ENCODE measurements at regions not wholly inside any gene's neighbourhood (a gene's known extent, or its start where the extent isn't known, plus 50 kb on each side); places are given as distances from the start of the nearest gene placed in this dataset.
"Not testable (repeated sequence)": the region's sequence is repeated elsewhere in the genome, so short reads cannot be mapped to it uniquely, and the experiment has no call there.

- 81% methylated on average over 1 of the region's 1 CpG for WGBS
- intact Hi-C loops (cut with DNase I): no loop called here
- no peaks in the 10 kb centered on the region for H3K27me3 ChIP-seq (replicated peaks; ENCODE audit: insufficient read depth)
- H3K4me3 ChIP-seq: no peak overlapping the region
- no peak for DNase-seq (ENCODE audit: low spot score)
- no peaks in the 10 kb centered on the region for H3K36me3 ChIP-seq
- no peaks in the 10 kb centered on the region for H3K4me1 ChIP-seq (replicated peaks)
- no peak for TF ChIP-seq CTCF (IDR thresholded peaks at IDR 0.05)
- no peak for TF ChIP-seq POLR2A (IDR thresholded peaks at IDR 0.05)
- TF ChIP-seq POLR2AphosphoS5 (IDR thresholded peaks at IDR 0.05): no peak
- no peak overlapping the region for H3K27ac ChIP-seq
- no peaks in the 10 kb centered on the region for H3K9me3 ChIP-seq
Measured at GRCh38 chr2:240239325-240239724, 98.9 kb upstream of the OTOS start.

DNA sequence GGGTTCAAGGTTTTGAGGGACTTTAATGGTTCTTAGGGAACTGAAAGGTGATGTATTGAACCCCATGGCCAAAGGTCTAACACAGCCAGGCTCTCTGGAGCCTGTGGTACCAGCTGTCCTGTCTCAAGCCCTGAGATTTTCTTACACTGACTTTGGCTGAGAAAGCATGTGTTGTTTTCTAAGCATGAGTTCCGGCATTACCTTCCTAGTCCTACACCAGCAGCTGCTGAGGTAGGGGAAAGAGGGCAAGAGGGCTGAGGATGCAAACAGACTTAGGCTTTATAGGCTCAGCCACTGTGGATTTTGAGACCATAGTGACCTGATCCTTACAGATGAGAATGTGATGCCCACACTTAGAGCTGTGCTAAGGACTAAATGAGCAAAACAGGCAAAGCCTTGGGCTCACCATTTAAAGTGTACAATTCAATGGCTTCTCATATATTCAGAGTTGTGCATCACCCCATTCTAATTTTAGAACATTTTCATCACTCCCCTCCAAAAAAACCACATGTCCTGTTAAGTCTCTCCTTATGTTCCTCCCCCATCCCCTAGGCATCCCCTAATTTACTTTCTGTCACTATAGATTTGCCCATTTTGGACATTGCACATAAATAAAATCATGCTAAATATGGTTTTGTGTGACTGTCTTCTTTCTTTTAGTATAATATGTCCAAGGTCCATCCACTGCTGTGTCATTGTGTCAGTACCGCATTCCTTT, 99.7 kb upstream of the OTOS start:
- TF ChIP-seq POLR2AphosphoS5 (IDR thresholded peaks at IDR 0.05): no peak
- TF ChIP-seq POLR2A (IDR thresholded peaks at IDR 0.05): no peak
- no peak for TF ChIP-seq CTCF (IDR thresholded peaks at IDR 0.05)
- DNase-seq (ENCODE audit: low spot score): no peak
- intact Hi-C loops (cut with DNase I): no loop called here
- 97% methylated on average over 2 of the region's 2 CpGs for WGBS
- Histone ChIP-seq H3K27me3 (replicated peaks; ENCODE audit: insufficient read depth) (no peaks in the 10 kb centered on the region), H3K4me3 (no peak overlapping the region), H3K36me3 (no peaks in the 10 kb centered on the region), H3K4me1 (replicated peaks) (no peaks in the 10 kb centered on the region), H3K27ac (no peak overlapping the region), H3K9me3 (no peaks in the 10 kb centered on the region)

- H3K27ac ChIP-seq: no peak overlapping the region
- H3K9me3 ChIP-seq: no peaks in the 10 kb centered on the region
- H3K36me3 ChIP-seq: no peaks in the 10 kb centered on the region
- no peak for TF ChIP-seq CTCF (IDR thresholded peaks at IDR 0.05)
- TF ChIP-seq POLR2A (IDR thresholded peaks at IDR 0.05): no peak
- TF ChIP-seq POLR2AphosphoS5 (IDR thresholded peaks at IDR 0.05): no peak
- no peak for DNase-seq (ENCODE audit: low spot score)
- H3K4me1 ChIP-seq (replicated peaks): no peaks in the 10 kb centered on the region
- intact Hi-C loops (cut with DNase I): no loop called here
- 71% methylated on average over 1 of the region's 1 CpG for WGBS
- H3K4me3 ChIP-seq: no peak overlapping the region
- H3K27me3 ChIP-seq (replicated peaks; ENCODE audit: insufficient read depth): no peaks in the 10 kb centered on the region
Measured at GRCh38 chr2:240240781-240241180, 100.3 kb upstream of the OTOS start.

DNA sequence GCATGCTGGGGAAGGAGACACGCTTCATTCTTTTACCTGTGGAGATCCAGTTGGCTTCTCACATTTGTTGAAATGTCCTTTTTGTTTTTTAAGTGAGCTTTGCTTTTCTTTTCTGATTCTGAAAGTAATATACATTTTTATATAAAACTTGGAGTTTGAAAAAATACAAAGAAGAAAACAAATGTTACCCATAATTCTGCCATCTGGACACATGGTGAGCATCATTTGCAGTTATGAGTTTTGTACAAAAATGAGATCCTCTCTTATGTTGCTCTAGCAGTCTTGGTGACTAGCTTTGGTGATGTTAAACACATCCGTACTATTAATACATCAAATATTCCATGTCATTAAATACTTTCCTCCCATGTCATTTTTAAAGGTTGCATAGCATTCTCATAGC, 101.1 kb upstream of the OTOS start:
- Histone ChIP-seq H3K4me1 (replicated peaks) (no peaks in the 10 kb centered on the region), H3K4me3 (no peak overlapping the region), H3K27ac (no peak overlapping the region), H3K9me3 (no peaks in the 10 kb centered on the region), H3K27me3 (replicated peaks; ENCODE audit: insufficient read depth) (no peaks in the 10 kb centered on the region), H3K36me3 (no peaks in the 10 kb centered on the region)
- no peak for DNase-seq (ENCODE audit: low spot score)
- no peak for TF ChIP-seq POLR2A (IDR thresholded peaks at IDR 0.05)
- no peak for TF ChIP-seq CTCF (IDR thresholded peaks at IDR 0.05)
- no peak for TF ChIP-seq POLR2AphosphoS5 (IDR thresholded peaks at IDR 0.05)
- 93% methylated on average over 2 of the region's 2 CpGs for WGBS
- intact Hi-C loops (cut with DNase I): no loop called here

- H3K4me1 ChIP-seq (replicated peaks); H3K4me3 ChIP-seq; H3K27ac ChIP-seq; DNase-seq (ENCODE audit: low spot score); H3K36me3 ChIP-seq; H3K9me3 ChIP-seq; intact Hi-C loops (cut with DNase I); H3K27me3 ChIP-seq (replicated peaks; ENCODE audit: insufficient read depth): not testable (repeated sequence)
- WGBS: 92% methylated on average over 12 of the region's 12 CpGs
Measured at GRCh38 chr2:240243049-240243448, 102.6 kb upstream of the OTOS start.
